ENCODE measurements at regions not wholly inside any gene's neighbourhood (a gene's known extent, or its start where the extent isn't known, plus 50 kb on each side); places are given as distances from the start of the nearest gene placed in this dataset.

GRCh38 chr3:72460205-72461174 lies 387.8 kb downstream of the SHQ1 start (continued):
- TF ChIP-seq CEBPB (IDR thresholded peaks at IDR 0.05) (no peak), ESRRA (IDR thresholded peaks at IDR 0.05; ENCODE audit: borderline replicate concordance, low read length) (no peak), REST (IDR thresholded peaks at IDR 0.05) (no peak)

GRCh38 chr3:72459588-72459987 lies 388.7 kb downstream of the SHQ1 start:
- Histone ChIP-seq H3K27ac (no peak overlapping the region), H3K4me2 (no peak overlapping the region), H3K4me1 (no peaks in the 10 kb centered on the region), H3K4me3 (no peak overlapping the region), H3K9me3 (no peaks in the 10 kb centered on the region)
- TF ChIP-seq PBX3 (IDR thresholded peaks at IDR 0.05), result no peak
- TF ChIP-seq FOSB (CRISPR knock-in tag; IDR thresholded peaks at IDR 0.05), result no peak
- no peak for TF ChIP-seq BCL3 (IDR thresholded peaks at IDR 0.05)
- TF ChIP-seq NFE2L2 (conservative IDR thresholded peaks at IDR 0.05; ENCODE audit: low read length), result no peak
- TF ChIP-seq FOXS1 (CRISPR knock-in tag; IDR thresholded peaks at IDR 0.05), result no peak
- no peak for TF ChIP-seq HDAC2 (IDR thresholded peaks at IDR 0.05)
- no peak for TF ChIP-seq RARB (CRISPR knock-in tag; IDR thresholded peaks at IDR 0.05)
- TF ChIP-seq HOXB13 (CRISPR knock-in tag; IDR thresholded peaks at IDR 0.05; ENCODE audit: low read depth), result no peak
- TF ChIP-seq RNF2 (IDR thresholded peaks at IDR 0.05; ENCODE audit: borderline replicate concordance, low read depth), result no peak
- TF ChIP-seq JUNB (IDR thresholded peaks at IDR 0.05), result no peak
- no peak for TF ChIP-seq HEYL (CRISPR knock-in tag; IDR thresholded peaks at IDR 0.05)
- no peak for TF ChIP-seq KDM5A (IDR thresholded peaks at IDR 0.05)
- no peak for TF ChIP-seq RCOR1 (IDR thresholded peaks at IDR 0.05; ENCODE audit: low read depth, low read length)
- ATAC-seq (no peak), DNase-seq (ENCODE audit: low read depth in 1 of 2, low spot score in 1 of 2) (no peak), FAIRE-seq (no peak)
- POLR2A ChIA-PET, result no interaction called here
- CTCF ChIA-PET, result interaction anchor here (1.8 kb wide), 1 partner anchor 10 kb away, joined by 5 read pairs; no protein-coding TSS in a partner anchor

- 54% methylated on average over 4 of the region's 4 CpGs for WGBS (ENCODE audit: missing lambda C conversion rate)
- POLR2A ChIA-PET, result interaction anchor here (1.0 kb wide), 1 partner anchor 11 kb away, joined by 4 read pairs; no protein-coding TSS in a partner anchor
- CTCF ChIA-PET, result no interaction called here
- FAIRE-seq (no peak), DNase-seq (ENCODE audit: low read depth in 1 of 2, low spot score in 1 of 2) (no peak), ATAC-seq (no peak)
- Histone ChIP-seq H3K9me3 (no peaks in the 10 kb centered on the region), H3K4me1 (no peaks in the 10 kb centered on the region), H3K4me2 (no peak overlapping the region), H3K27ac (no peak overlapping the region), H3K4me3 (no peak overlapping the region)
- no peak for TF ChIP-seq ATOH8 (CRISPR knock-in tag; IDR thresholded peaks at IDR 0.05; ENCODE audit: low read depth)
- TF ChIP-seq EHF (CRISPR knock-in tag; IDR thresholded peaks at IDR 0.05), result no peak
- no peak for TF ChIP-seq SREBF2 (IDR thresholded peaks at IDR 0.05)
- TF ChIP-seq CHD4 (IDR thresholded peaks at IDR 0.05; ENCODE audit: borderline replicate concordance), result no peak
- TF ChIP-seq BHLHE40 (IDR thresholded peaks at IDR 0.05; ENCODE audit: low read depth, low read length), result no peak
- TF ChIP-seq ESRRA (IDR thresholded peaks at IDR 0.05; ENCODE audit: borderline replicate concordance, low read length), result no peak
- no peak for TF ChIP-seq HOXB5 (CRISPR knock-in tag; IDR thresholded peaks at IDR 0.05)
- no peak for TF ChIP-seq PBX3 (IDR thresholded peaks at IDR 0.05)
- no peak for TF ChIP-seq EHMT2 (IDR thresholded peaks at IDR 0.05; ENCODE audit: low read depth)
- no peak for TF ChIP-seq ZNF302 (CRISPR knock-in tag; IDR thresholded peaks at IDR 0.05)
- no peak for TF ChIP-seq CBX2 (IDR thresholded peaks at IDR 0.05; ENCODE audit: borderline replicate concordance, low read depth)
- TF ChIP-seq RARB (CRISPR knock-in tag; IDR thresholded peaks at IDR 0.05), result no peak
- TF ChIP-seq BCL3 (IDR thresholded peaks at IDR 0.05), result no peak
- no peak for TF ChIP-seq POLR2A (IDR thresholded peaks at IDR 0.05; ENCODE audit: low read length)
Measured at GRCh38 chr3:72458375-72458774, 389.9 kb downstream of the SHQ1 start.
